H9 (cell line): ENCODE measurements at regions not wholly inside any gene's neighbourhood (a gene's known extent, or its start where the extent isn't known, plus 50 kb on each side); places are given as distances from the start of the nearest gene placed in this dataset.

Source experiments
- DNase-seq: peaks from one replicate; pipeline ENCODE4 v3.0.0-alpha.2; 2017
- H2AFZ ChIP-seq: one replicate; pipeline ENCODE4 v1.6.1; 2013; ENCODE audit warnings: mild to moderate bottlenecking, low read length, control low read depth, moderate library complexity
- H2AK5ac ChIP-seq: 2 replicates; pipeline ENCODE4 v1.6.1; 2013; ENCODE audit warnings: low read length, control low read depth, mixed read lengths; ENCODE audit not compliant: insufficient read length
- H2BK120ac ChIP-seq: one replicate; pipeline ENCODE4 v1.6.1; 2013; ENCODE audit warnings: low read depth, mild to moderate bottlenecking, low read length, control low read depth, inconsistent platforms; ENCODE audit not compliant: poor library complexity, severe bottlenecking
- H2BK12ac ChIP-seq: 2 replicates; pipeline ENCODE4 v1.6.1; 2013; ENCODE audit warnings: low read length, control low read depth, mixed read lengths, low read depth; ENCODE audit not compliant: insufficient read length
- H2BK15ac ChIP-seq: 2 replicates; pipeline ENCODE4 v1.6.1; 2013; ENCODE audit warnings: low read depth, low read length, control low read depth
- H2BK20ac ChIP-seq: one replicate; pipeline ENCODE4 v1.6.1; 2013; ENCODE audit warnings: low read depth, mild to moderate bottlenecking, low read length, control low read depth, inconsistent platforms; ENCODE audit not compliant: poor library complexity, severe bottlenecking
- H2BK5ac ChIP-seq: 2 replicates; pipeline ENCODE4 v1.6.1; 2013; ENCODE audit warnings: low read length, control low read depth, mixed read lengths; ENCODE audit not compliant: insufficient read length
- H3K14ac ChIP-seq: 2 replicates; pipeline ENCODE4 v1.6.1; 2013; ENCODE audit warnings: low read length, control low read depth; ENCODE audit not compliant: insufficient read depth
- H3K18ac ChIP-seq: 2 replicates; pipeline ENCODE4 v1.6.1; 2013; ENCODE audit warnings: low read depth, mild to moderate bottlenecking, mixed read lengths, low read length, control low read depth; ENCODE audit not compliant: insufficient read length
- H3K23ac ChIP-seq: 2 replicates; pipeline ENCODE4 v1.6.1; 2013; ENCODE audit warnings: low read length, control low read depth, mixed read lengths, low read depth; ENCODE audit not compliant: insufficient read length
- H3K23me2 ChIP-seq: 2 replicates; pipeline ENCODE4 v1.6.1; 2013; ENCODE audit warnings: low read depth, mild to moderate bottlenecking, mixed read lengths, low read length, control low read depth; ENCODE audit not compliant: insufficient read length, poor library complexity, severe bottlenecking
- H3K27ac ChIP-seq: 2 replicates; pipeline ENCODE4 v1.5.1; 2013; ENCODE audit warnings: low read length, control low read depth, mixed read lengths, low read depth; ENCODE audit not compliant: insufficient read length
- H3K27me3 ChIP-seq: 2 replicates; pipeline ENCODE4 v1.6.1; 2013; ENCODE audit warnings: low read length, control low read depth, inconsistent platforms; ENCODE audit not compliant: insufficient read depth
- H3K4ac ChIP-seq: 2 replicates; pipeline ENCODE4 v1.6.1; 2013; ENCODE audit warnings: low read depth, mild to moderate bottlenecking, control low read depth, inconsistent platforms, low read length, moderate library complexity
- H3K4me1 ChIP-seq: 2 replicates; pipeline ENCODE4 v1.6.1; 2013; ENCODE audit warnings: low read length, control low read depth, inconsistent platforms; ENCODE audit not compliant: insufficient read depth
- H3K4me2 ChIP-seq: 2 replicates; pipeline ENCODE4 v1.6.1; 2013; ENCODE audit warnings: low read length, control low read depth, mixed read lengths; ENCODE audit not compliant: insufficient read length, insufficient read depth
- H3K56ac ChIP-seq: 2 replicates; pipeline ENCODE4 v1.6.1; 2013; ENCODE audit warnings: low read depth, mild to moderate bottlenecking, mixed read lengths, low read length, control low read depth; ENCODE audit not compliant: insufficient read length
- H3K79me1 ChIP-seq: 2 replicates; pipeline ENCODE4 v1.6.1; 2013; ENCODE audit warnings: low read depth, mild to moderate bottlenecking, moderate library complexity, low read length, control low read depth, inconsistent platforms; ENCODE audit not compliant: insufficient read depth, poor library complexity, severe bottlenecking
- H3K79me2 ChIP-seq: 2 replicates; pipeline ENCODE4 v1.6.1; 2013; ENCODE audit warnings: low read length, control low read depth, inconsistent platforms; ENCODE audit not compliant: insufficient read depth
- H3K9ac ChIP-seq: 2 replicates; pipeline ENCODE4 v1.6.1; 2013; ENCODE audit warnings: low read length, control low read depth, mixed read lengths; ENCODE audit not compliant: insufficient read length; ENCODE audit errors: extremely low read depth
- H3K9me3 ChIP-seq: one replicate; pipeline ENCODE4 v1.6.1; 2013; ENCODE audit warnings: low read depth, low read length, inconsistent platforms; ENCODE audit not compliant: control insufficient read depth
- H3T11ph ChIP-seq: one replicate; pipeline ENCODE4 v1.6.1; 2013; ENCODE audit warnings: mild to moderate bottlenecking, low read length, control low read depth, inconsistent platforms
- H4K20me1 ChIP-seq: one replicate; pipeline ENCODE4 v1.6.1; 2013; ENCODE audit not compliant: control insufficient read depth, insufficient read length, insufficient read depth
- H4K5ac ChIP-seq: 2 replicates; pipeline ENCODE4 v1.6.1; 2013; ENCODE audit warnings: low read depth, mild to moderate bottlenecking, mixed read lengths, low read length, control low read depth; ENCODE audit not compliant: insufficient read length
- H4K8ac ChIP-seq: replicated peaks from 2 replicates; pipeline ENCODE4 v1.6.1; 2013; ENCODE audit warnings: low read length, control low read depth, mixed read lengths, low read depth; ENCODE audit not compliant: insufficient read length
- H4K91ac ChIP-seq: 2 replicates; pipeline ENCODE4 v1.6.1; 2013; ENCODE audit warnings: low read depth, mild to moderate bottlenecking, moderate library complexity, mixed read lengths, low read length, control low read depth; ENCODE audit not compliant: insufficient read length
- H3K27ac Mint-ChIP-seq, 3 experiments: 2 replicates in 2 of 3; 3 replicates in 1 of 3; pipeline ENCODE4 v1.8.0; 2020 to 2021; ENCODE audit warnings: mixed read lengths in 3 of 3, mild to moderate bottlenecking in 1 of 3, moderate library complexity in 1 of 3
- H3K27me3 Mint-ChIP-seq: 2 replicates; pipeline ENCODE4 v1.8.0; 2021; ENCODE audit warnings: low read depth, mild to moderate bottlenecking, moderate library complexity, mixed read lengths
- H3K36me3 Mint-ChIP-seq, 3 experiments: 2 replicates in 2 of 3; 3 replicates in 1 of 3; pipeline ENCODE4 v1.8.0; 2020 to 2021; ENCODE audit warnings: low read depth in 3 of 3, mixed read lengths in 3 of 3; ENCODE audit not compliant: insufficient read depth in 1 of 3
- H3K4me1 Mint-ChIP-seq, 2 experiments: 2 replicates each; pipeline ENCODE4 v1.8.0; 2020; ENCODE audit warnings: mixed read lengths in 2 of 2
- H3K4me3 Mint-ChIP-seq, 2 experiments: 2 replicates in 1 of 2; 3 replicates in 1 of 2; pipeline ENCODE4 v1.8.0; 2020 to 2021; ENCODE audit warnings: mild to moderate bottlenecking in 2 of 2, mixed read lengths in 2 of 2, moderate library complexity in 1 of 2
- H3K9me3 Mint-ChIP-seq, 2 experiments: 2 replicates in 1 of 2; 3 replicates in 1 of 2; pipeline ENCODE4 v1.8.0; 2020; ENCODE audit warnings: mild to moderate bottlenecking in 2 of 2, mixed read lengths in 2 of 2, moderate library complexity in 1 of 2
- WGBS: extraction: QIAGEN DNeasy Blood & Tissue Kit; methylation state at CpG from one replicate; pipeline ENCODE4 v1.1.7; 2013; ENCODE audit warnings: missing lambda C conversion rate, low lambda C conversion rate, mixed read lengths; ENCODE audit not compliant: insufficient read length; ENCODE audit errors: extremely low coverage; 5-methylcytosine and 5-hydroxymethylcytosine counted together
- TF ChIP-seq, protein P1 (sequence below): fragments of 200-600 bp; sonication (generic); conservative IDR thresholded peaks from 3 replicates; pipeline ENCODE4 v1.8.0; 2021; ENCODE audit warnings: antibody characterized with exemption, mild to moderate bottlenecking

DNA sequence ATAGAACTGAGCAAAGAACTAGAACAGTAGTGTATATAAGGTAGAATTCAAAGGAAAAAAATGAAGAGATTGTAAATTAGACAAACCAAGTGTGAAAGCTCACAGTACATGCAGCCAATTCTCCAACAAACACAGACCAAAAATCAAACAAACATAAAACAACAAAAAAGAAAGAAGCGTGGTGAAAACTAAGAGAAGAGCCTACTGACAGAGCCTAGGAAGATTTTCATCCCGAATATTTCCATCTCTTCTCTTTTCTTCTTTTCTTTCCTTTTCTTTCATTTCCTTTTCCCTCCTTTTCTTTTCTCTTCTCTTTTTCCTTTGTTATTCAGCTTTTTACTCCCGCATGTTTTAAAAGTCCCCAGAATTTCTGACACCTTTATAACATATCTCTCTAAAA is 1103.6 kb downstream of the CDH8 start:
- no peak overlapping the region for H3K56ac ChIP-seq
- H3K23ac ChIP-seq: no peak overlapping the region
- no peaks in the 10 kb centered on the region for H3K23me2 ChIP-seq
- H4K5ac ChIP-seq: no peak overlapping the region
- H2BK15ac ChIP-seq: no peak overlapping the region
- H3K4me1 ChIP-seq: no peaks in the 10 kb centered on the region
- H4K8ac ChIP-seq: no peak overlapping the region
- no peak overlapping the region for H2AFZ ChIP-seq
- H2BK120ac ChIP-seq: no peak overlapping the region
- no peak overlapping the region for H2BK12ac ChIP-seq
- no peak overlapping the region for H3T11ph ChIP-seq
- no peak overlapping the region for H4K91ac ChIP-seq
- H3K14ac ChIP-seq: no peak overlapping the region
- H2BK20ac ChIP-seq: no peak overlapping the region
- H3K36me3 Mint-ChIP-seq: no peaks in the 10 kb centered on the region
- no peaks in the 10 kb centered on the region for H3K79me2 ChIP-seq
- no peak overlapping the region for H3K4me2 ChIP-seq
- no peak overlapping the region for H2BK5ac ChIP-seq
- H3K79me1 ChIP-seq: no peaks in the 10 kb centered on the region
- H3K27ac Mint-ChIP-seq: no peak overlapping the region
- H2AK5ac ChIP-seq: no peak overlapping the region
- no peak overlapping the region for H3K4ac ChIP-seq
- H3K9ac ChIP-seq: no peak overlapping the region
- no peaks in the 10 kb centered on the region for H3K9me3 ChIP-seq
- no peaks in the 10 kb centered on the region for H3K27me3 ChIP-seq
- WGBS: no CpG with 5 or more reads among the region's 3 CpGs
- no peak overlapping the region for H3K27ac ChIP-seq
- no peaks in the 10 kb centered on the region; the same call in 1 of the 2 replicates for H3K27me3 Mint-ChIP-seq
- peaks cover 0 to 5% of the 10 kb centered on the region in 2 experiments; a peak in 1 of 4 replicates for H3K4me1 Mint-ChIP-seq
- TF ChIP-seq, protein P1, sequence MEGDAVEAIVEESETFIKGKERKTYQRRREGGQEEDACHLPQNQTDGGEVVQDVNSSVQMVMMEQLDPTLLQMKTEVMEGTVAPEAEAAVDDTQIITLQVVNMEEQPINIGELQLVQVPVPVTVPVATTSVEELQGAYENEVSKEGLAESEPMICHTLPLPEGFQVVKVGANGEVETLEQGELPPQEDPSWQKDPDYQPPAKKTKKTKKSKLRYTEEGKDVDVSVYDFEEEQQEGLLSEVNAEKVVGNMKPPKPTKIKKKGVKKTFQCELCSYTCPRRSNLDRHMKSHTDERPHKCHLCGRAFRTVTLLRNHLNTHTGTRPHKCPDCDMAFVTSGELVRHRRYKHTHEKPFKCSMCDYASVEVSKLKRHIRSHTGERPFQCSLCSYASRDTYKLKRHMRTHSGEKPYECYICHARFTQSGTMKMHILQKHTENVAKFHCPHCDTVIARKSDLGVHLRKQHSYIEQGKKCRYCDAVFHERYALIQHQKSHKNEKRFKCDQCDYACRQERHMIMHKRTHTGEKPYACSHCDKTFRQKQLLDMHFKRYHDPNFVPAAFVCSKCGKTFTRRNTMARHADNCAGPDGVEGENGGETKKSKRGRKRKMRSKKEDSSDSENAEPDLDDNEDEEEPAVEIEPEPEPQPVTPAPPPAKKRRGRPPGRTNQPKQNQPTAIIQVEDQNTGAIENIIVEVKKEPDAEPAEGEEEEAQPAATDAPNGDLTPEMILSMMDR: no peak
- no peak for DNase-seq
- no peak overlapping the region for H3K4me3 Mint-ChIP-seq
- no peak overlapping the region for H3K18ac ChIP-seq
- no peaks in the 10 kb centered on the region for H4K20me1 ChIP-seq
- peaks cover 0 to 2% of the 10 kb centered on the region in 2 experiments; a peak in 2 of 5 replicates for H3K9me3 Mint-ChIP-seq
